ENCODE measurements at regions not wholly inside any gene's neighbourhood (a gene's known extent, or its start where the extent isn't known, plus 50 kb on each side); places are given as distances from the start of the nearest gene placed in this dataset.

- Histone ChIP-seq H3K36me3 (ENCODE audit: control insufficient read depth, insufficient read depth, low read length) (no peaks in the 10 kb centered on the region), H3K9me3 (ENCODE audit: control insufficient read depth, insufficient read depth, low read length) (no peaks in the 10 kb centered on the region), H3K27me3 (ENCODE audit: control insufficient read depth, insufficient read depth, low read length) (no peaks in the 10 kb centered on the region), H3K27ac (ENCODE audit: low read length) (no peak overlapping the region), H3K4me3 (ENCODE audit: low read length) (no peak overlapping the region), H3K4me1 (ENCODE audit: control insufficient read depth, insufficient read depth, low read length) (no peaks in the 10 kb centered on the region)
- ATAC-seq: no peak
- Mint-ChIP-seq H3K27me3 (ENCODE audit: low read depth in 2 of 2) (no peaks in the 10 kb centered on the region), H3K36me3 (no peaks in the 10 kb centered on the region), H3K27ac (no peak overlapping the region), H3K4me3 (no peak overlapping the region), H3K4me1 (no peaks in the 10 kb centered on the region), H3K9me3 (peaks cover 4 to 7% of the 10 kb centered on the region in 2 donors)
- no peak for TF ChIP-seq CTCF (IDR thresholded peaks at IDR 0.05)
- no peak for DNase-seq
- intact Hi-C loops (cut with micrococcal nuclease): no loop called here
- 81% methylated on average over 2 of the region's 2 CpGs for WGBS (ENCODE audit: insufficient coverage)
Measured at GRCh38 chr14:45373877-45374276, 120.9 kb upstream of the MIS18BP1 start.

GRCh38 chr14:45364565-45365156, 111.7 kb upstream of the MIS18BP1 start:
- ATAC-seq (no peak), DNase-seq (no peak)
- Mint-ChIP-seq H3K27me3 (ENCODE audit: low read depth in 2 of 2) (no peaks in the 10 kb centered on the region), H3K27ac (no peak overlapping the region), H3K4me3 (no peak overlapping the region), H3K4me1 (no peaks in the 10 kb centered on the region), H3K36me3 (peaks cover 5% of the 10 kb centered on the region), H3K9me3 (peaks cover 4 to 5% of the 10 kb centered on the region in 2 donors)
- TF ChIP-seq CTCF (IDR thresholded peaks at IDR 0.05): no peak
- H3K4me1 ChIP-seq (ENCODE audit: control insufficient read depth, insufficient read depth, low read length): no peaks in the 10 kb centered on the region
- no peak overlapping the region for H3K27ac ChIP-seq (ENCODE audit: low read length)
- intact Hi-C loops (cut with micrococcal nuclease): no loop called here
- H3K27me3 ChIP-seq (ENCODE audit: control insufficient read depth, insufficient read depth, low read length): no peaks in the 10 kb centered on the region
- no peaks in the 10 kb centered on the region for H3K36me3 ChIP-seq (ENCODE audit: control insufficient read depth, insufficient read depth, low read length)
- H3K9me3 ChIP-seq (ENCODE audit: control insufficient read depth, insufficient read depth, low read length): no peaks in the 10 kb centered on the region
- no peak overlapping the region for H3K4me3 ChIP-seq (ENCODE audit: low read length)
- WGBS (ENCODE audit: insufficient coverage): 65% methylated on average over 4 of the region's 4 CpGs

- no peak overlapping the region for H3K27ac ChIP-seq (ENCODE audit: low read length)
- intact Hi-C loops (cut with micrococcal nuclease): no loop called here
- Mint-ChIP-seq H3K27me3 (ENCODE audit: low read depth in 2 of 2) (no peaks in the 10 kb centered on the region), H3K9me3 (peaks cover 5 to 6% of the 10 kb centered on the region in 2 donors), H3K36me3 (peaks cover 6% of the 10 kb centered on the region), H3K27ac (no peak overlapping the region), H3K4me1 (no peaks in the 10 kb centered on the region), H3K4me3 (no peak overlapping the region)
- H3K4me1 ChIP-seq (ENCODE audit: control insufficient read depth, insufficient read depth, low read length): no peaks in the 10 kb centered on the region
- no CpG with 5 or more reads among the region's 1 CpG for WGBS (ENCODE audit: insufficient coverage)
- no peak for DNase-seq
- no peaks in the 10 kb centered on the region for H3K9me3 ChIP-seq (ENCODE audit: control insufficient read depth, insufficient read depth, low read length)
- no peak for ATAC-seq
- TF ChIP-seq CTCF (IDR thresholded peaks at IDR 0.05): no peak
- no peaks in the 10 kb centered on the region for H3K36me3 ChIP-seq (ENCODE audit: control insufficient read depth, insufficient read depth, low read length)
- no peak overlapping the region for H3K4me3 ChIP-seq (ENCODE audit: low read length)
- H3K27me3 ChIP-seq (ENCODE audit: control insufficient read depth, insufficient read depth, low read length): no peaks in the 10 kb centered on the region
Measured at GRCh38 chr14:45362505-45362904, 109.5 kb upstream of the MIS18BP1 start.

GRCh38 chr14:45361727-45362126, 108.7 kb upstream of the MIS18BP1 start:
- no peaks in the 10 kb centered on the region for H3K4me1 ChIP-seq (ENCODE audit: control insufficient read depth, insufficient read depth, low read length)
- H3K9me3 Mint-ChIP-seq: peaks cover 6% of the 10 kb centered on the region in 2 donors
- DNase-seq (no peak), ATAC-seq (no peak)
- peaks cover 6% of the 10 kb centered on the region for H3K36me3 Mint-ChIP-seq
- H3K27me3 Mint-ChIP-seq (ENCODE audit: low read depth in 2 of 2): no peaks in the 10 kb centered on the region
- no peaks in the 10 kb centered on the region for H3K27me3 ChIP-seq (ENCODE audit: control insufficient read depth, insufficient read depth, low read length)
- H3K27ac Mint-ChIP-seq: no peak overlapping the region
- TF ChIP-seq CTCF (IDR thresholded peaks at IDR 0.05): no peak
- H3K4me1 Mint-ChIP-seq: no peaks in the 10 kb centered on the region
- 100% methylated on average over 1 of the region's 2 CpGs for WGBS (ENCODE audit: insufficient coverage)
- no peaks in the 10 kb centered on the region for H3K36me3 ChIP-seq (ENCODE audit: control insufficient read depth, insufficient read depth, low read length)
- H3K4me3 Mint-ChIP-seq: no peak overlapping the region
- no peak overlapping the region for H3K4me3 ChIP-seq (ENCODE audit: low read length)
- H3K9me3 ChIP-seq (ENCODE audit: control insufficient read depth, insufficient read depth, low read length): no peaks in the 10 kb centered on the region
- intact Hi-C loops (cut with micrococcal nuclease): no loop called here
- H3K27ac ChIP-seq (ENCODE audit: low read length): no peak overlapping the region
